ENCODE measurements at regions not wholly inside any gene's neighbourhood (a gene's known extent, or its start where the extent isn't known, plus 50 kb on each side); places are given as distances from the start of the nearest gene placed in this dataset.

DNA sequence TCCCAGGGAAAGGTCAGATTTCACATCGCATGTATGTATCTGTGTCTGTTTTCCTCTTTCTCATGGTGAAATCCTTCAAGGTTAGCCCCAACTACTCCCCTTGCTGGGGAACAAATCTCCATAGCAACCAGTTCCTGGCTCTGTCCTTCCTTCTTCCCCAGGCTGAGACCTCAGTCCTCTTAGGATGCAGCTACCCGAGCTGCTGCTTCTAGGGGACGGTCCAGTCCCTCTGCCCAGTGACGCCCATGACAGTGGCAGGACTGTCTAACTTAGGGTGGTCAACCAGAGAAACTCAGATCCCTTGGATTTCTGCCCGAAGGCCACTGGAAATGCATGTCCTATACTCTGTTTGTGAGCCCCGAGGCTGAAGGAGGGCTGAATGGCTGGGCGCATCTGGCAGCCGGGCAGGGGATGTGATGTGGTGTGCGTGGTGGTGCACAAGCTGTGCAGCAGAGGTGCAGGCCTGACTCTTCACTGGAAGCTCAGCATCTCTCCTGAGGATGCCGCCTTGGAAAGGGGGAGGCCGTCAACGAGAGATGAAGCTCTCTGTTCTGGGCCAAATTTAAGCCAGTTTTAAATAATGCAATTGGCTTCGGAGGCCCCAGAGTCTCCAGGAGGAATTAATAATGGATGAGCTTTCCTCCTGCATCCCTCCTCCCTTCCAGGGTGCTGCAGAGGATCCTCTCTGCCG, 118.7 kb upstream of the B3GAT1 start:
- TF ChIP-seq, protein P1, sequence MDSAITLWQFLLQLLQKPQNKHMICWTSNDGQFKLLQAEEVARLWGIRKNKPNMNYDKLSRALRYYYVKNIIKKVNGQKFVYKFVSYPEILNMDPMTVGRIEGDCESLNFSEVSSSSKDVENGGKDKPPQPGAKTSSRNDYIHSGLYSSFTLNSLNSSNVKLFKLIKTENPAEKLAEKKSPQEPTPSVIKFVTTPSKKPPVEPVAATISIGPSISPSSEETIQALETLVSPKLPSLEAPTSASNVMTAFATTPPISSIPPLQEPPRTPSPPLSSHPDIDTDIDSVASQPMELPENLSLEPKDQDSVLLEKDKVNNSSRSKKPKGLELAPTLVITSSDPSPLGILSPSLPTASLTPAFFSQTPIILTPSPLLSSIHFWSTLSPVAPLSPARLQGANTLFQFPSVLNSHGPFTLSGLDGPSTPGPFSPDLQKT (IDR thresholded peaks at IDR 0.05; ENCODE audit: borderline replicate concordance, low read depth, low read length): no peak
- TF ChIP-seq, protein P2, sequence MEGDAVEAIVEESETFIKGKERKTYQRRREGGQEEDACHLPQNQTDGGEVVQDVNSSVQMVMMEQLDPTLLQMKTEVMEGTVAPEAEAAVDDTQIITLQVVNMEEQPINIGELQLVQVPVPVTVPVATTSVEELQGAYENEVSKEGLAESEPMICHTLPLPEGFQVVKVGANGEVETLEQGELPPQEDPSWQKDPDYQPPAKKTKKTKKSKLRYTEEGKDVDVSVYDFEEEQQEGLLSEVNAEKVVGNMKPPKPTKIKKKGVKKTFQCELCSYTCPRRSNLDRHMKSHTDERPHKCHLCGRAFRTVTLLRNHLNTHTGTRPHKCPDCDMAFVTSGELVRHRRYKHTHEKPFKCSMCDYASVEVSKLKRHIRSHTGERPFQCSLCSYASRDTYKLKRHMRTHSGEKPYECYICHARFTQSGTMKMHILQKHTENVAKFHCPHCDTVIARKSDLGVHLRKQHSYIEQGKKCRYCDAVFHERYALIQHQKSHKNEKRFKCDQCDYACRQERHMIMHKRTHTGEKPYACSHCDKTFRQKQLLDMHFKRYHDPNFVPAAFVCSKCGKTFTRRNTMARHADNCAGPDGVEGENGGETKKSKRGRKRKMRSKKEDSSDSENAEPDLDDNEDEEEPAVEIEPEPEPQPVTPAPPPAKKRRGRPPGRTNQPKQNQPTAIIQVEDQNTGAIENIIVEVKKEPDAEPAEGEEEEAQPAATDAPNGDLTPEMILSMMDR (tag by site-specific recombination; IDR thresholded peaks at IDR 0.05): no peak

Measured in HEK293 (cell line).